Bronchial epithelial cell (primary cell): ENCODE measurements at regions not wholly inside any gene's neighbourhood (a gene's known extent, or its start where the extent isn't known, plus 50 kb on each side); places are given as distances from the start of the nearest gene placed in this dataset.

Experiments used
- DNase-seq: peaks from one replicate; pipeline ENCODE4 v3.0.0-alpha.2; 2010; ENCODE audit warnings: low read depth
- FAIRE-seq: peaks from 2 replicates; lab custom pipeline; 2011; peaks lifted over from hg19 to GRCh38; lab: Jason Lieb, UNC
- H3K27me3 ChIP-seq: 2 replicates; pipeline ENCODE4 v1.5.1; 2011; ENCODE audit warnings: low read length; ENCODE audit not compliant: control insufficient read depth, insufficient read depth
- H3K36me3 ChIP-seq: 2 replicates; pipeline ENCODE4 v1.5.1; 2011; ENCODE audit warnings: low read length; ENCODE audit not compliant: control insufficient read depth, insufficient read depth
- H3K4me3 ChIP-seq: 2 replicates; pipeline ENCODE4 v1.5.1; 2011; ENCODE audit warnings: mild to moderate bottlenecking, low read depth, low read length, control low read depth
- TF ChIP-seq, protein P1 (sequence below): IDR thresholded peaks from 2 replicates; pipeline ENCODE4 v1.5.1; 2011; ENCODE audit warnings: mild to moderate bottlenecking, moderate library complexity, low read length, control low read depth, inconsistent platforms; ENCODE audit not compliant: insufficient read depth, severe bottlenecking

- FAIRE-seq: no peak
Observed at GRCh38 chr20:24360531-24360930, 108.9 kb upstream of the SYNDIG1 start.

GRCh38 chr20:24359321-24360027, 110.0 kb upstream of the SYNDIG1 start:
- H3K27me3 ChIP-seq: no peaks in the 10 kb centered on the region
- no peaks in the 10 kb centered on the region for H3K36me3 ChIP-seq
- TF ChIP-seq, protein P1, sequence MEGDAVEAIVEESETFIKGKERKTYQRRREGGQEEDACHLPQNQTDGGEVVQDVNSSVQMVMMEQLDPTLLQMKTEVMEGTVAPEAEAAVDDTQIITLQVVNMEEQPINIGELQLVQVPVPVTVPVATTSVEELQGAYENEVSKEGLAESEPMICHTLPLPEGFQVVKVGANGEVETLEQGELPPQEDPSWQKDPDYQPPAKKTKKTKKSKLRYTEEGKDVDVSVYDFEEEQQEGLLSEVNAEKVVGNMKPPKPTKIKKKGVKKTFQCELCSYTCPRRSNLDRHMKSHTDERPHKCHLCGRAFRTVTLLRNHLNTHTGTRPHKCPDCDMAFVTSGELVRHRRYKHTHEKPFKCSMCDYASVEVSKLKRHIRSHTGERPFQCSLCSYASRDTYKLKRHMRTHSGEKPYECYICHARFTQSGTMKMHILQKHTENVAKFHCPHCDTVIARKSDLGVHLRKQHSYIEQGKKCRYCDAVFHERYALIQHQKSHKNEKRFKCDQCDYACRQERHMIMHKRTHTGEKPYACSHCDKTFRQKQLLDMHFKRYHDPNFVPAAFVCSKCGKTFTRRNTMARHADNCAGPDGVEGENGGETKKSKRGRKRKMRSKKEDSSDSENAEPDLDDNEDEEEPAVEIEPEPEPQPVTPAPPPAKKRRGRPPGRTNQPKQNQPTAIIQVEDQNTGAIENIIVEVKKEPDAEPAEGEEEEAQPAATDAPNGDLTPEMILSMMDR: no peak
- H3K4me3 ChIP-seq: no peak overlapping the region
- no peak for FAIRE-seq
- no peak for DNase-seq

More at GRCh38 chr20:24360531-24360930, 108.9 kb upstream of the SYNDIG1 start:
- no peak for DNase-seq
- Histone ChIP-seq H3K27me3 (no peaks in the 10 kb centered on the region), H3K36me3 (no peaks in the 10 kb centered on the region), H3K4me3 (no peak overlapping the region)
- TF ChIP-seq, protein P1: no peak

DNA sequence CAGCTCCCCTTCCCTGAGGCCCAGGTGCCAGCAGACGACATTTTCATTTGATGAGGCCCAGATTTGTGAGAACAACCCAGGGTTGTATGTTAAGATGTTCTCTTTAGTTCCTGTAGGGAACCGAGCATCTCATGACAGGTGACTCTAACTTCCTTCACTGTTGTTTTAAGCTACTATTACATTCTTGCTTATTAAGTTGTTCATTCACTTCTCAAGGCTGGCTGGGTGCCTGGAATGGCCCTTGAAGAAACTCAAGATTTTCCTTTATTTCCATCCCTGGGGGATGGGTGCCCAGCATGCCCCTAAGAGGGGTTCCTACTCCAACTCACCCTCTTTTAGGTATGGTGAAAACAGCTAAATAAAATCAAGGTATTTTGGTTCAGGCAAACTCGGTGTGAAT, 111.5 kb upstream of the SYNDIG1 start:
- no peak for FAIRE-seq
- H3K27me3 ChIP-seq: no peaks in the 10 kb centered on the region
- no peak for DNase-seq

DNA sequence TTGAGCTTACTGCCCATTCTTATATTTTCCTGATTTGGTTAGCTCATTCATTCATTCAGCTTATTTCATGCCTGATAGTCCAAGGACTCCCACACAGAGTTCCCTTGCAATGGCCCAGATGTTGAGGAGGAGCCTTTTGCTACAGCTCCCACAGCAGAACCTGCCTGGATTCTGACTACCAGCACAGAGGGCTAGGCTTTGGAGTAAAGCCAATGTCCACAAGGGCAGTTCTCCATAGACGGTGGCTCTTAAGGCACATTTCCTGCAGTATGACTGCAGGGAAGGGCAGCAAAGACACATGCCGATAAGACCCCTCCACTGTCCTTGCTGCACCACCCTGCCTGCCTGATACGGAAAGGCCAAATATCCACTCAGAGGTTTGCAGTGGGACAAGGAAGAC, 112.3 kb upstream of the SYNDIG1 start:
- Histone ChIP-seq H3K36me3 (no peaks in the 10 kb centered on the region), H3K4me3 (no peak overlapping the region), H3K27me3 (no peaks in the 10 kb centered on the region)
- TF ChIP-seq, protein P1: no peak
- DNase-seq (no peak), FAIRE-seq (no peak)

More for the DNA sequence above, 111.5 kb upstream of the SYNDIG1 start:
- TF ChIP-seq, protein P1: no peak
- H3K4me3 ChIP-seq: no peak overlapping the region
- H3K36me3 ChIP-seq: no peaks in the 10 kb centered on the region

DNA sequence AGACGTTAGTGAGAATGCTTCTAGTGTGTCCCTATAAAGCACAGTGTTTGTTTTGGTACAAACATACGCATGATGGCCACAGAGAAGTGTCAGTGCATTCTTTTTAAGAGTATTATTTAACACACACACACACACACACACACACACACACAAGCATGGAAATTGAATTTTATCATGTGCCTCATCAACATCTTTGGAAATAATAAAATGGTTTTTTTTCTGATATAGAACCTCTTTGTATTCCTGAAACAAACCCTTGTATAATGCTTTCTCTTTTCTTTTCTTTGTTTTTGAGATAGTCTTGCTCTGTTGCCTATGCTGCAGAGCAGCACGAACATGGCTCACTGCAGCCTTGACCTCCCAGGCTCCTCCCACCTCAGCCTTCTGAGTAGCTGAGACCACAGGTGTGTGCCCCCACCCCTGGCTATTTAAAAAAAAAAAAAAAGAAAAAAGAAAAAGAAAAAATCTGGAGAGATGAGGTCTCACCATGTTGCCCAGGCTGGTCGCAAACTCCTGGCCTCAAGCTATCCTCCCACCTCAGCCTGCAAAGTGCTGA, 116.2 kb upstream of the SYNDIG1 start:
- Histone ChIP-seq H3K27me3 (no peaks in the 10 kb centered on the region), H3K4me3 (no peak overlapping the region), H3K36me3 (no peaks in the 10 kb centered on the region)
- DNase-seq: no peak
- TF ChIP-seq, protein P1: no peak
- FAIRE-seq: no peak
